Ishikawa (cell line): ENCODE measurements at regions not wholly inside any gene's neighbourhood (a gene's known extent, or its start where the extent isn't known, plus 50 kb on each side); places are given as distances from the start of the nearest gene placed in this dataset.

ENCODE experiments used
- CEBPB ChIP-seq: IDR thresholded peaks from 2 replicates; pipeline ENCODE4 v1.6.1; 2012
- EGR1 ChIP-seq: IDR thresholded peaks from 2 replicates; pipeline ENCODE4 v1.6.1; 2012
- EP300 ChIP-seq: IDR thresholded peaks from 2 replicates; pipeline ENCODE4 v1.6.1; 2012; ENCODE audit warnings: borderline replicate concordance
- MAX ChIP-seq: IDR thresholded peaks from 2 replicates; pipeline ENCODE4 v1.6.1; 2012
- NFIC ChIP-seq: IDR thresholded peaks from 2 replicates; pipeline ENCODE4 v1.6.1; 2012
- RAD21 ChIP-seq: IDR thresholded peaks from 2 replicates; pipeline ENCODE4 v1.6.1; 2012; ENCODE audit warnings: low read depth
- REST ChIP-seq: IDR thresholded peaks from 2 replicates; pipeline ENCODE4 v1.6.1; 2012; ENCODE audit warnings: low read depth, mild to moderate bottlenecking
- TAF1 ChIP-seq: IDR thresholded peaks from 2 replicates; pipeline ENCODE4 v1.6.1; 2012; ENCODE audit warnings: low read depth, mild to moderate bottlenecking
- TCF12 ChIP-seq: IDR thresholded peaks from 2 replicates; pipeline ENCODE4 v1.6.1; 2012; ENCODE audit warnings: low read depth
- YY1 ChIP-seq: IDR thresholded peaks from 2 replicates; pipeline ENCODE4 v1.6.1; 2012; ENCODE audit warnings: low read depth
- ZBTB7A ChIP-seq: IDR thresholded peaks from 2 replicates; pipeline ENCODE4 v1.6.1; 2012; ENCODE audit warnings: low read depth

GRCh38 chr6:156579564-156579963 is 197.6 kb upstream of the ARID1B start:
- TF ChIP-seq TCF12, result no peak
- no peak for TF ChIP-seq YY1
- no peak for TF ChIP-seq NFIC
- no peak for TF ChIP-seq RAD21
- no peak for TF ChIP-seq EP300
- TF ChIP-seq REST, result no peak
- no peak for TF ChIP-seq ZBTB7A
- no peak for TF ChIP-seq CEBPB
- no peak for TF ChIP-seq TAF1
- no peak for TF ChIP-seq MAX
- TF ChIP-seq EGR1, result no peak
